HepG2 (cell line): ENCODE measurements at regions not wholly inside any gene's neighbourhood (a gene's known extent, or its start where the extent isn't known, plus 50 kb on each side); places are given as distances from the start of the nearest gene placed in this dataset.

Source experiments
- ATAC-seq: fragments of 200-7000 bp; cut with Tn5 transposase; 3 replicates; pipeline ENCODE4 v1.9.1; 2020; ENCODE audit warnings: mild to moderate bottlenecking, moderate library complexity
- BruUV-seq: library from RNA; stranded (reverse); fragments of 400-500 nt; replicated peaks from 2 replicates; lab custom pipeline; 2021; lab: Mats Ljungman, UMichigan
- CTCF ChIA-PET: fragments of 300-600 bp; formaldehyde crosslinking; extraction: SDS; loops from one replicate; lab custom pipeline; 2021; ENCODE audit warnings: low total read pairs, inconsistent platforms, low intra/inter-chr PET ratio; lab: Yijun Ruan, JAX
- POLR2A ChIA-PET: fragments of 350-600 bp; sonication (Branson Sonifier 250); formaldehyde crosslinking; loops from one replicate; lab custom pipeline; 2020; ENCODE audit warnings: antibody characterized with exemption, inconsistent platforms; lab: Yijun Ruan, JAX
- DNase-seq: peaks from one replicate; pipeline ENCODE4 v3.0.0-alpha.2; 2015; ENCODE audit warnings: low spot score
- FAIRE-seq: peaks from 3 replicates; lab custom pipeline; 2011; peaks lifted over from hg19 to GRCh38; lab: Jason Lieb, UNC
- H2AFZ ChIP-seq: one replicate; pipeline ENCODE4 v1.6.1; 2011; ENCODE audit warnings: low read length, inconsistent platforms
- H3K27ac ChIP-seq: fragments of 300-600 bp; 3 replicates; pipeline ENCODE4 v1.8.0; 2011; ENCODE audit warnings: mixed run types, mild to moderate bottlenecking, mixed read lengths, low read length, inconsistent platforms; ENCODE audit not compliant: insufficient read depth; ENCODE audit errors: extremely low read length
- H3K27me3 ChIP-seq, 2 experiments: fragments of 200-600 bp in 1 of 2; 2 replicates in 1 of 2; 3 replicates in 1 of 2; pipeline versions ENCODE4 v1.6.0 to v1.8.0; 2011; ENCODE audit warnings: low read length in 2 of 2, mild to moderate bottlenecking in 2 of 2, moderate library complexity in 2 of 2, inconsistent platforms in 1 of 2; ENCODE audit not compliant: insufficient read depth in 2 of 2, control insufficient read depth in 1 of 2
- H3K36me3 ChIP-seq, 2 experiments: fragments of 200-600 bp in 1 of 2; replicated peaks in 1 of 2; 2 replicates in 1 of 2; 3 replicates in 1 of 2; pipeline versions ENCODE4 v1.5.1 to v1.8.0; 2011; ENCODE audit warnings: low read length in 2 of 2, inconsistent platforms in 1 of 2; ENCODE audit not compliant: insufficient read depth in 2 of 2, control insufficient read depth in 1 of 2
- H3K4me1 ChIP-seq: 2 replicates; pipeline ENCODE4 v1.5.1; 2012; ENCODE audit warnings: low read length, inconsistent platforms; ENCODE audit not compliant: insufficient read depth
- H3K4me2 ChIP-seq: 2 replicates; pipeline ENCODE4 v1.6.0; 2011; ENCODE audit warnings: low read depth, low read length, inconsistent platforms
- H3K4me3 ChIP-seq, 3 experiments: fragments of 200-600 bp in 1 of 3; sonication (generic), shearing (Covaris generic) in 1 of 3; replicated peaks in 1 of 3; 2 replicates each; pipeline ENCODE4 v1.5.1; 2011 to 2016; ENCODE audit warnings: low read length in 3 of 3, inconsistent platforms in 2 of 3, low read depth in 2 of 3, mild to moderate bottlenecking in 2 of 3, control low read depth in 1 of 3, mixed read lengths in 1 of 3; ENCODE audit not compliant: insufficient read depth in 1 of 3
- H3K79me2 ChIP-seq: one replicate; pipeline ENCODE4 v1.6.1; 2011; ENCODE audit warnings: low read length, inconsistent platforms; ENCODE audit not compliant: insufficient read depth
- H3K9ac ChIP-seq: 2 replicates; pipeline ENCODE4 v1.6.0; 2011; ENCODE audit warnings: mild to moderate bottlenecking, low read depth, low read length, inconsistent platforms; ENCODE audit not compliant: insufficient read depth
- H3K9me3 ChIP-seq: 2 replicates; pipeline ENCODE4 v1.5.1; 2012; ENCODE audit warnings: mild to moderate bottlenecking, low read length
- H4K20me1 ChIP-seq: 2 replicates; pipeline ENCODE4 v1.6.0; 2011; ENCODE audit warnings: inconsistent platforms, mild to moderate bottlenecking, low read length, moderate library complexity; ENCODE audit not compliant: insufficient read depth
- CHCHD3 ChIP-seq: sonication (generic); formaldehyde crosslinking; IDR thresholded peaks from 2 replicates; pipeline ENCODE4 v1.8.0; 2022; ENCODE audit warnings: mild to moderate bottlenecking, missing genetic modification reagents, moderate library complexity
- CREBL2 ChIP-seq: sonication (generic); formaldehyde crosslinking; IDR thresholded peaks from 2 replicates; pipeline ENCODE4 v1.8.1; 2023; ENCODE audit warnings: missing genetic modification reagents, mild to moderate bottlenecking, borderline replicate concordance
- KLF13 ChIP-seq: sonication (generic); formaldehyde crosslinking; IDR thresholded peaks from 2 replicates; pipeline ENCODE4 v1.4.0; 2020; ENCODE audit warnings: mild to moderate bottlenecking, missing genetic modification reagents
- NR1H2 ChIP-seq: sonication (generic); formaldehyde crosslinking; IDR thresholded peaks from 2 replicates; pipeline ENCODE4 v1.8.1; 2022; ENCODE audit warnings: low read depth, missing genetic modification reagents, borderline replicate concordance
- PAF1 ChIP-seq: IDR thresholded peaks from 2 replicates; pipeline ENCODE4 v1.6.1; 2016; ENCODE audit warnings: missing genetic modification reagents, missing compliant biosample characterization
- PLRG1 ChIP-seq: fragments of 450-650 bp; conservative IDR thresholded peaks from 2 replicates; pipeline ENCODE4 v1.6.1; 2016
- PTBP1 ChIP-seq: fragments of 200-400 bp; formaldehyde crosslinking; IDR thresholded peaks from 2 replicates; pipeline ENCODE4 v1.6.1; 2018; ENCODE audit warnings: low read length, low read depth; ENCODE audit not compliant: poor library complexity, severe bottlenecking
- ZBTB7B ChIP-seq: sonication (generic); formaldehyde crosslinking; IDR thresholded peaks from 2 replicates; pipeline ENCODE4 v1.4.0; 2020; ENCODE audit warnings: missing genetic modification reagents
- ZNF20 ChIP-seq: sonication (generic); formaldehyde crosslinking; IDR thresholded peaks from 2 replicates; pipeline ENCODE4 v1.4.0; 2020; ENCODE audit warnings: mild to moderate bottlenecking, moderate library complexity, missing genetic modification reagents
- ZNF484 ChIP-seq: sonication (generic); formaldehyde crosslinking; IDR thresholded peaks from 2 replicates; pipeline ENCODE4 v1.5.1; 2020; ENCODE audit warnings: mild to moderate bottlenecking, low read depth, missing genetic modification reagents, borderline replicate concordance
- ZNF740 ChIP-seq: sonication (generic); formaldehyde crosslinking; IDR thresholded peaks from 2 replicates; pipeline ENCODE4 v1.4.0; 2020; ENCODE audit warnings: missing genetic modification reagents
- WGBS: methylation state at CpG from one replicate; pipeline ENCODE4 v1.1.6; 2017; ENCODE audit warnings: low lambda C conversion rate; 5-methylcytosine and 5-hydroxymethylcytosine counted together
- in situ Hi-C: cut with HindIII; loops from 2 replicates; pipeline ENCODE4 v1.10.0; 2017; ENCODE audit warnings: low pct_unique_long_range_greater_than_20kb; ENCODE audit not compliant: extremely low pct_ligation_motif_present
- intact Hi-C: fragments of 100-400 bp; cut with micrococcal nuclease; formaldehyde crosslinking; loops from one replicate; pipeline ENCODE4 v1.10.0; 2022; ENCODE audit not compliant: unreplicated experiment
- TF ChIP-seq, protein P1 (sequence below): sonication (generic); formaldehyde crosslinking; IDR thresholded peaks from 2 replicates; pipeline ENCODE4 v1.5.1; 2020; ENCODE audit warnings: mild to moderate bottlenecking, missing genetic modification reagents, borderline replicate concordance
- TF ChIP-seq, protein P2 (sequence below), 2 experiments: sonication (generic) in 1 of 2; formaldehyde crosslinking in 1 of 2; IDR thresholded peaks; 2 replicates each; pipeline versions ENCODE4 v1.5.1 to v1.6.1; 2011 to 2020; ENCODE audit warnings: borderline replicate concordance in 1 of 2, low read depth in 1 of 2, low read length in 1 of 2, mild to moderate bottlenecking in 1 of 2, missing genetic modification reagents in 1 of 2, moderate library complexity in 1 of 2
- TF ChIP-seq, protein P3 (sequence below): sonication (generic); formaldehyde crosslinking; IDR thresholded peaks from 2 replicates; pipeline ENCODE4 v1.8.0; 2023; ENCODE audit warnings: mild to moderate bottlenecking, missing genetic modification reagents

DNA sequence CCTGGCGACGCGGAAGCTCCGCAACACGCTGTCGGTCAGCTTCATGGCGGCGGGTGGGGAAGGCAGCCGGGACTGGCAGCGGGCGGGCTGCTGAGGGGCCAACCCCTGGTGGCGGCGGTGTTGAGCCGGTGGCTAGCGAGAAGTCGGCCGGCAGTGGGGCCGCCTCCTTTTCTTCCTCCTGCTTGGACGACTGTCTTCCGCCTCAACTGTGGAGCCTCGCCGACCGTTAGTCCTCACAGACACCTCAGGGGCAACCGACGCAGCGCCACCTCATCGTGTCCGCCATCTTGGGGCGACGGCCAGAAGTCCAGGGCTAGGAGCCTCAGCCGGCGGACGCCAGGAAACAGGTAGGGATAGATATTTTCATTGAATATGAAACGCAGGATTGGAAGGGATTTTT, 875.1 kb downstream of the NSUN3 start:
- DNase-seq (no peak), ATAC-seq (no peak), FAIRE-seq (no peak)
- no peaks in the 10 kb centered on the region for H3K36me3 ChIP-seq
- no peaks in the 10 kb centered on the region for H4K20me1 ChIP-seq
- no peaks in the 10 kb centered on the region for H3K27me3 ChIP-seq
- H3K79me2 ChIP-seq, result no peaks in the 10 kb centered on the region
- POLR2A ChIA-PET, result no interaction called here
- BruUV-seq, result no TSS peak
- WGBS, result 86% methylated on average over 24 of the region's 34 CpGs
- H3K9ac ChIP-seq, result no peak overlapping the region
- in situ Hi-C loops (no loop called here), intact Hi-C loops (no loop called here)
- no peaks in the 10 kb centered on the region for H3K4me1 ChIP-seq
- no peak overlapping the region for H3K27ac ChIP-seq
- H3K4me3 ChIP-seq, result no peak overlapping the region
- CTCF ChIA-PET, result no interaction called here
- no peaks in the 10 kb centered on the region for H3K9me3 ChIP-seq
- no peak overlapping the region for H3K4me2 ChIP-seq
- no peak overlapping the region for H2AFZ ChIP-seq
- no peak for TF ChIP-seq CREBL2 (CRISPR knock-in tag)
- TF ChIP-seq NR1H2 (CRISPR knock-in tag), result no peak
- TF ChIP-seq, protein P1, sequence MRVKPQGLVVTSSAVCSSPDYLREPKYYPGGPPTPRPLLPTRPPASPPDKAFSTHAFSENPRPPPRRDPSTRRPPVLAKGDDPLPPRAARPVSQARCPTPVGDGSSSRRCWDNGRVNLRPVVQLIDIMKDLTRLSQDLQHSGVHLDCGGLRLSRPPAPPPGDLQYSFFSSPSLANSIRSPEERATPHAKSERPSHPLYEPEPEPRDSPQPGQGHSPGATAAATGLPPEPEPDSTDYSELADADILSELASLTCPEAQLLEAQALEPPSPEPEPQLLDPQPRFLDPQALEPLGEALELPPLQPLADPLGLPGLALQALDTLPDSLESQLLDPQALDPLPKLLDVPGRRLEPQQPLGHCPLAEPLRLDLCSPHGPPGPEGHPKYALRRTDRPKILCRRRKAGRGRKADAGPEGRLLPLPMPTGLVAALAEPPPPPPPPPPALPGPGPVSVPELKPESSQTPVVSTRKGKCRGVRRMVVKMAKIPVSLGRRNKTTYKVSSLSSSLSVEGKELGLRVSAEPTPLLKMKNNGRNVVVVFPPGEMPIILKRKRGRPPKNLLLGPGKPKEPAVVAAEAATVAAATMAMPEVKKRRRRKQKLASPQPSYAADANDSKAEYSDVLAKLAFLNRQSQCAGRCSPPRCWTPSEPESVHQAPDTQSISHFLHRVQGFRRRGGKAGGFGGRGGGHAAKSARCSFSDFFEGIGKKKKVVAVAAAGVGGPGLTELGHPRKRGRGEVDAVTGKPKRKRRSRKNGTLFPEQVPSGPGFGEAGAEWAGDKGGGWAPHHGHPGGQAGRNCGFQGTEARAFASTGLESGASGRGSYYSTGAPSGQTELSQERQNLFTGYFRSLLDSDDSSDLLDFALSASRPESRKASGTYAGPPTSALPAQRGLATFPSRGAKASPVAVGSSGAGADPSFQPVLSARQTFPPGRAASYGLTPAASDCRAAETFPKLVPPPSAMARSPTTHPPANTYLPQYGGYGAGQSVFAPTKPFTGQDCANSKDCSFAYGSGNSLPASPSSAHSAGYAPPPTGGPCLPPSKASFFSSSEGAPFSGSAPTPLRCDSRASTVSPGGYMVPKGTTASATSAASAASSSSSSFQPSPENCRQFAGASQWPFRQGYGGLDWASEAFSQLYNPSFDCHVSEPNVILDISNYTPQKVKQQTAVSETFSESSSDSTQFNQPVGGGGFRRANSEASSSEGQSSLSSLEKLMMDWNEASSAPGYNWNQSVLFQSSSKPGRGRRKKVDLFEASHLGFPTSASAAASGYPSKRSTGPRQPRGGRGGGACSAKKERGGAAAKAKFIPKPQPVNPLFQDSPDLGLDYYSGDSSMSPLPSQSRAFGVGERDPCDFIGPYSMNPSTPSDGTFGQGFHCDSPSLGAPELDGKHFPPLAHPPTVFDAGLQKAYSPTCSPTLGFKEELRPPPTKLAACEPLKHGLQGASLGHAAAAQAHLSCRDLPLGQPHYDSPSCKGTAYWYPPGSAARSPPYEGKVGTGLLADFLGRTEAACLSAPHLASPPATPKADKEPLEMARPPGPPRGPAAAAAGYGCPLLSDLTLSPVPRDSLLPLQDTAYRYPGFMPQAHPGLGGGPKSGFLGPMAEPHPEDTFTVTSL (CRISPR knock-in tag), result no peak
- no peak for TF ChIP-seq ZNF20 (CRISPR knock-in tag)
- no peak for TF ChIP-seq ZBTB7B (CRISPR knock-in tag)
- TF ChIP-seq, protein P2, sequence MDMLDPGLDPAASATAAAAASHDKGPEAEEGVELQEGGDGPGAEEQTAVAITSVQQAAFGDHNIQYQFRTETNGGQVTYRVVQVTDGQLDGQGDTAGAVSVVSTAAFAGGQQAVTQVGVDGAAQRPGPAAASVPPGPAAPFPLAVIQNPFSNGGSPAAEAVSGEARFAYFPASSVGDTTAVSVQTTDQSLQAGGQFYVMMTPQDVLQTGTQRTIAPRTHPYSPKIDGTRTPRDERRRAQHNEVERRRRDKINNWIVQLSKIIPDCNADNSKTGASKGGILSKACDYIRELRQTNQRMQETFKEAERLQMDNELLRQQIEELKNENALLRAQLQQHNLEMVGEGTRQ (IDR thresholded peaks at IDR 0.05; ENCODE audit: low read depth, low read length), result no peak
- TF ChIP-seq, protein P2 (CRISPR knock-in tag; IDR thresholded peaks at IDR 0.05; ENCODE audit: borderline replicate concordance), result no peak
- no peak for TF ChIP-seq CHCHD3 (CRISPR knock-in tag)
- TF ChIP-seq ZNF484 (CRISPR knock-in tag), result no peak
- no peak for TF ChIP-seq PTBP1
- no peak for TF ChIP-seq PAF1 (CRISPR knock-in tag)
- TF ChIP-seq, protein P3, sequence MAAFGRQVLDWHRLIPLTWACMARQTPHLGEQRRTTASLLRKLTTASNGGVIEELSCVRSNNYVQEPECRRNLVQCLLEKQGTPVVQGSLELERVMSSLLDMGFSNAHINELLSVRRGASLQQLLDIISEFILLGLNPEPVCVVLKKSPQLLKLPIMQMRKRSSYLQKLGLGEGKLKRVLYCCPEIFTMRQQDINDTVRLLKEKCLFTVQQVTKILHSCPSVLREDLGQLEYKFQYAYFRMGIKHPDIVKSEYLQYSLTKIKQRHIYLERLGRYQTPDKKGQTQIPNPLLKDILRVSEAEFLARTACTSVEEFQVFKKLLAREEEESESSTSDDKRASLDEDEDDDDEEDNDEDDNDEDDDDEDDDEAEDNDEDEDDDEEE (CRISPR knock-in tag), result no peak
- no peak for TF ChIP-seq PLRG1
- no peak for TF ChIP-seq KLF13 (CRISPR knock-in tag)
- no peak for TF ChIP-seq ZNF740
